K562 (cell line): ENCODE measurements at regions not wholly inside any gene's neighbourhood (a gene's known extent, or its start where the extent isn't known, plus 50 kb on each side); places are given as distances from the start of the nearest gene placed in this dataset.

ENCODE experiments used
- C11orf30 ChIP-seq: fragments of 450-650 bp; IDR thresholded peaks from 2 replicates; pipeline ENCODE4 v1.6.1; 2016; ENCODE audit warnings: low read depth, mild to moderate bottlenecking
- CAMTA2 ChIP-seq: fragments of 250-450 bp; sonication (Bioruptor Pico); conservative IDR thresholded peaks from 2 replicates; pipeline ENCODE4 v1.5.1; 2022
- CHD7 ChIP-seq: fragments of 200-600 bp; sonication (generic); IDR thresholded peaks from one replicate; pipeline ENCODE4 v1.6.1; 2012; ENCODE audit warnings: mild to moderate bottlenecking, low read depth, low read length, inconsistent platforms
- ESRRB ChIP-seq: fragments of 250-450 bp; sonication (Bioruptor Pico); IDR thresholded peaks from 2 replicates; pipeline ENCODE4 v1.5.0; 2020; ENCODE audit warnings: mild to moderate bottlenecking, moderate library complexity, borderline replicate concordance
- GTF2E2 ChIP-seq: fragments of 200-800 bp; sonication (Bioruptor generic); IDR thresholded peaks from 2 replicates; pipeline ENCODE4 v1.6.1; 2016; ENCODE audit warnings: missing genetic modification characterization, missing compliant biosample characterization
- HMGN3 ChIP-seq: IDR thresholded peaks from 2 replicates; pipeline ENCODE4 v1.6.1; 2011; ENCODE audit warnings: borderline replicate concordance, low read depth, mild to moderate bottlenecking, mixed read lengths, low read length; ENCODE audit not compliant: insufficient read length; ENCODE audit errors: extremely low read depth
- SREBF2 ChIP-seq: sonication (generic); formaldehyde crosslinking; IDR thresholded peaks from 2 replicates; pipeline ENCODE4 v1.4.0; 2020; ENCODE audit warnings: mild to moderate bottlenecking, missing genetic modification reagents
- TF ChIP-seq, protein P1 (sequence below): fragments of 250-450 bp; sonication (Bioruptor Pico); IDR thresholded peaks from 2 replicates; pipeline ENCODE4 v1.5.0; 2021; ENCODE audit warnings: mild to moderate bottlenecking, moderate library complexity
- TF ChIP-seq, protein P2 (sequence below): sonication (generic); formaldehyde crosslinking; IDR thresholded peaks from 2 replicates; pipeline ENCODE4 v1.8.0; 2022; ENCODE audit warnings: mild to moderate bottlenecking, missing genetic modification reagents

GRCh38 chr15:89399238-89400115 lies 64.9 kb upstream of the POLG start (continued):
- TF ChIP-seq, protein P1, sequence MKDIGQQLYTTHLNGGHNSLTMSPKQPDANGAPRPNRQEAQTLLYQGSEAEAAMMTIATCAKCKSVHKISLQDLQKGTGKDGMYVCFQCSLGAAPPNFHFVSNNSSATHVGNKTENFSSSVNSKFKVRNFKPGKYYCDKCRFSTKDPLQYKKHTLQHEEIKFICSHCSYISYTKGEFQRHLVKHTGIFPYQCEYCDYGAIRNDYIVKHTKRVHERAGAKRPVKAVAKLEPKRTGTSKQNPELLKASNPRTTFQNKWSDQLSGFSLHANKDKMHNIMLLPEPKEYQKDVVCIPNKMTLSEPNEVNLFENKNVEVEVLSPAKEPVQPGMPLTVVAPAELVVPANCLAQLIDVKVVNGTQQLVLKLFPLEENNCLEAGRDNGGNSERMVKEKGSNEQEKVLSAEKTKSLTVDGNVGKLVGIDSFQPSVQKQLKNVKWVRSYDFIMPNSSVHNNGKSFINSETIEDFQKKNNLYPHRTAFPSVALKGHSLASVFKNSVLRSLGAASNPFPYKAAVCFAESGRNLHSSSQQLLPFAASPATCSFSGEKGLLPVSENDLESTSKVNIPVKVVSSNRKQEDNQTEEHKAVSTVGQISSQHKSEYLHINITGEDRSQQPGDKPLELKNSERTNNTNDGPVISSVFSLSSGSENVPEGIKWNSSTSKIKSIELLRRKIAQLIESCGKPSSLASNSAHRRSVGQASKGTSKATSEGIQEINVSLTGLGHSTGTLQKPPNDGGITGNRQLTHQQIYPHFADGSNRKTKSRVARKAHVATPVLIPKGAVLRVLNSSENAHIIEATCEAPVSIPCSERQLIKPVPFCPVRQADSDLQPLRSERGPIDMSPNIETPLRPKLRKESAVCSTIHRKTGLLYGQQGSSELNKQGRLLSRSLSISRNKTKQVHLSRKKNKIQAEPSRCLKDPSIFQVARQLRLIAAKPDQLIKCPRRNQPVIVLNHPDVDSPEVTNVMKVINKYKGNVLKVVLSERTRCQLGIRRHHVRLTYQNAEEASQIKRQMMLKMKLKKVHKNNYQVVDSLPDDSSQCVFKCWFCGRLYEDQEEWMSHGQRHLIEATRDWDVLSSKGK, result no peak
- TF ChIP-seq, protein P2, sequence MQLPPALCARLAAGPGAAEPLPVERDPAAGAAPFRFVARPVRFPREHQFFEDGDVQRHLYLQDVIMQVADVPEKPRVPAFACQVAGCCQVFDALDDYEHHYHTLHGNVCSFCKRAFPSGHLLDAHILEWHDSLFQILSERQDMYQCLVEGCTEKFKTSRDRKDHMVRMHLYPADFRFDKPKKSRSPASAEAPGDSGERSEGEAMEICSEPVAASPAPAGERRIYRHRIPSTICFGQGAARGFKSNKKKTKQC (CRISPR knock-in tag), result no peak
- TF ChIP-seq SREBF2 (CRISPR knock-in tag) (no peak), HMGN3 (no peak), C11orf30 (no peak), ESRRB (CRISPR knock-in tag) (no peak), CHD7 (no peak), CAMTA2 (no peak), GTF2E2 (tag) (no peak)
